ENCODE measurements at regions not wholly inside any gene's neighbourhood (a gene's known extent, or its start where the extent isn't known, plus 50 kb on each side); places are given as distances from the start of the nearest gene placed in this dataset.

- DNase-seq (ENCODE audit: low read depth), result no peak
Observed at GRCh38 chr6:144840619-144841018, 555.5 kb downstream of the UTRN start.

DNA sequence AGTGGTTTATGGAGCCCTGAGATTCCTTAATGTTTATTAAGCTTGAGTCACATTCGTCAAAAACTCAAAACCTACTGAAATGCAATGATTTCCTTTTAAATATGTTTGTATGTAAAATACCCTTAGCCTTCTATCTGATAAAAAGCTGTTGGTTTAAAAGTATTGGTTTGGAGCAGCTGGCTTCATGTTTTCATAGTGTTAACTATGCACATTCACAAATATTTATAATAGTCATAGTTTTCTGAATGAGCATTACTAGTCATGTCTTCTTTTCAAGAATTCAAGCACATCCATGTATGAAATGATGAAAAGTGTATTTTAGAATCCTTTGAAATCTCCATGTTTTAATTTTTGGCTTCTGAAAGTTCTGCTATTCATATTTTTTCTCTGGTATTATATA is 558.6 kb downstream of the UTRN start:
- no peak for DNase-seq (ENCODE audit: low read depth)

DNA sequence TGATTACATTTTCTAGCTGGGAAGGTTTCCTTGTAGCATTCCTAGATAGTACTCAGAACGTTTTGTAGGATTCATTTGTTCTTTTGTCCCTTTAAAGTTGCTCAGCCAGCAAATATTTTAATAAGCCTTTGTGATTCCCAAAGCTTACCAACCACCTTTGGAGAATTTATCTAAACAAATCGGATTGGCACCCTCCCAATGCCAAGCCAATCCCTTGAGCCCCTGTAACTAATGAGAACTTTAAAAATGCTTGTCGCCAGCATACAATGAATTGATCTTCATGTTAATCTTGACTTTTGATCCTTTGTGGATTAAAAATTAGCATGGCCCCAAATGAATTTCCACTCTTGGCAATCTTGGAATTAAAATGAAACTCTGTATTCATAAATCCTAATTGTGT is 559.5 kb downstream of the UTRN start:
- DNase-seq (ENCODE audit: low read depth), result no peak

- DNase-seq (ENCODE audit: low read depth), result no peak
Observed at GRCh38 chr6:144845186-144845585, 560.1 kb downstream of the UTRN start.

- DNase-seq (ENCODE audit: low read depth), result no peak
Observed at GRCh38 chr6:144847916-144848315, 562.8 kb downstream of the UTRN start.

GRCh38 chr6:144849920-144850319 is 564.8 kb downstream of the UTRN start:
- DNase-seq (ENCODE audit: low read depth), result no peak

- no peak for DNase-seq (ENCODE audit: low read depth)
Observed at GRCh38 chr6:144853603-144854002, 568.5 kb downstream of the UTRN start.

- DNase-seq (ENCODE audit: low read depth), result no peak
Observed at GRCh38 chr6:144854654-144855053, 569.5 kb downstream of the UTRN start.

GRCh38 chr6:144855375-144855774 is 570.2 kb downstream of the UTRN start:
- DNase-seq (ENCODE audit: low read depth), result no peak

- DNase-seq (ENCODE audit: low read depth), result no peak
Observed at GRCh38 chr6:144855812-144856531, 570.8 kb downstream of the UTRN start.

DNA sequence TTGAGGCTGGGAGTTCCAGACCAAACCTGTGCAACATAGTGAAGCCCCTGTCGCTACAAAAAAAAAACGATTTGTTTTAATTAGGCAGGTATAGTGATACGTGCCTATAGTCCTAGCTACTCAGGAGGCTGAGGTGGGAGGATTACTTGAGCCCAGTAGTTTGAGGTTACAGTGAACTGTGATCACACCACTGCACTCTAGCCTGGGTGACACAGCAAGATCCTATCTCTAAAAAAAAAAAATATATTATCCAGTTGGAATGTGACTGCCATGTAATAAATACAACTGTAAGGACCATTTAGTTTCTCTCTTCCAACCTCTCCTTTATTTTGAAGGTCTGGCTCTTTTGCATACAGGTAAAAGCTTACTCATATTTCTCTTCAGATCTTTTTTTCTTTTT is 571.5 kb downstream of the UTRN start:
- DNase-seq (ENCODE audit: low read depth), result no peak

DNA sequence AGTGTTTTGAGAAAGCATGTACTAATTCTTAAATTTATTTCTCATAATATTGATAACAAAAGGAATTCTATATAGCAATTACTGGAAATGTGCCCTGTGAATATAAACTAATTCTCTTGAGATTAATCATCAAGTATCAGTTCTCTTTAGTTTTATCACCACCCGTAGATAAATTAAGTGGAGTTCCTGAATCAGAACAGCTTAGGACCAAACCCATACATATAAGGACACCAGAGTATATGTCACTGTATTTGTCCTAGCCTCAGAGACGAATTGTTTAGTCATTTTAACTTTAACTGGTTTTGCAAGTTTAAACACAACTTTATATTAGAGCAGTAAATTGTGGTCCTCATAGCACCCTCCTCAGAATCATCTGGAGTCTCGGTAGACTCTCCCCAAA is 572.0 kb downstream of the UTRN start:
- DNase-seq (ENCODE audit: low read depth), result no peak

GRCh38 chr6:144862769-144863168 is 577.6 kb downstream of the UTRN start:
- no peak for DNase-seq (ENCODE audit: low read depth)

DNA sequence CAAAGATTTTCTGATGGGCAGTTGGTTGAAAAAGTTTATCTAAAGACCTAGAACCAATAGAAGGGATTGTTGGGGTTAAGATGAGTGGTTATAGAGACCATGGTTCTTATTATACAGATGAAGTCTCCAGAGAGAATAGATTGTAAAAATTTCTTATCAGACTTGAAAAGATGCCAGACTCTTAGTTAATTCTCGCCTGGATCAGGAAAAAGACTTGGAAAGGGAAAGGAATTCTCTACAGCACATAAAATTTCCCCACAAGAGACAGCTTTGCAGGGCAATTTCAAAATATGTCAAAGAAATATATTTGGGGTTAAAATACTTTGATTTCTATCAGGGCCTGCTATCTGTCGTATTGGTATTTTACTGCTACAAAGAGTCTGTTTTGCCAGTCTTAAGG is 582.6 kb downstream of the UTRN start:
- no peak for DNase-seq (ENCODE audit: low read depth)

DNA sequence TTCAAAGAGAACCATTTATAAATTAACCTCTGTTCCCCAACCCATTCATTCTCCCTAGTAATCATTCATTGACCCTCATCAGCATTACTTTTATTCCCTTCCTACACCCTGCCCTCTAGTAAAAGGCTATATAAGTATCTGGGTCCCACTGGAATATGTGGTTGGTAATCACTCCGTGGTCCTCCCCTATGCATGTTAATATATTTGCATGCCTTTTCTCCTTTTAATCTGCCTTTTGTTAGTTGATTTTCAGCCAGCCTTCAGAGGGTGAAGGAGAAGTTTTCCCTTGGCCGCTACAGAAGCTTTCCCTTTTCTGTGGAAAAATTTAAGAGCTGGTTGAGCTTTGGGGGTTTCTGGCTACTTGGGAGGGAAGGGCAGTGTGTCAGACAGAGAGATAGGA is 585.6 kb downstream of the UTRN start:
- no peak for DNase-seq (ENCODE audit: low read depth)

DNA sequence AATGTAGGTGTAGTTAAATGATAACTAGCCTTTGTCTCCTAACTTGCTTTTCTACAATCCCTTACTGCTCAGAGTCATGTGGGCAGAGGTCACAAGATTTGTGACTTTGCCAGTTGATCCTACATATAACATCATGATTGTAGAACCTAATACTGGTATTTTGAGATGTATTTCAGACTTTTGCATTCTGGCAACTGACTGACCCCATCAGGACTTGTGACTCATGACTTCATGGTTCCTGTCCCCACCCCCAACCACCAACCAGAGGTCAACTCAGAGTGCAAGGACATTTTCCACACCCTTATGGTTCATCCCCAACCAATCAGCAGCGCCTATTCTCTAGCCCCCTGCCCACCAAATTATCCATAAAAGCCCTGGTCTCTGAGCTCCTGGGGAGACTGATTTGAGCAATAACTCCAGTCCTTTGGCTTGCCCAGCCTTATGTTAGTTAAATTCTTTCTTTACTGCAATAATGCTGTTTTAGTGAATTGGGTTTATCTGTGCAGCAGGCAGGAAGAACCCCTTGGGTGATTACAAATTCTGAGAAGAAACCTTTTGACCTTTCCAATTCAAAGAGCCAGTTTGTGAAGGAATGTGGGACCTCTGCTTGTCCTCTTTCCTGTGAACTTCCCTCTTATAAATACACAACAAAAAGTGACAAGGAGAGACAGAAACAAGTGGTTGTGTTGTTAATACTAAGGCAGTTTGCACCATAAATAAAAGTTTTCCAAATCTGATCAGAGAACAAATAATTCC is 588.7 kb downstream of the UTRN start:
- no peak for DNase-seq (ENCODE audit: low read depth)

DNA sequence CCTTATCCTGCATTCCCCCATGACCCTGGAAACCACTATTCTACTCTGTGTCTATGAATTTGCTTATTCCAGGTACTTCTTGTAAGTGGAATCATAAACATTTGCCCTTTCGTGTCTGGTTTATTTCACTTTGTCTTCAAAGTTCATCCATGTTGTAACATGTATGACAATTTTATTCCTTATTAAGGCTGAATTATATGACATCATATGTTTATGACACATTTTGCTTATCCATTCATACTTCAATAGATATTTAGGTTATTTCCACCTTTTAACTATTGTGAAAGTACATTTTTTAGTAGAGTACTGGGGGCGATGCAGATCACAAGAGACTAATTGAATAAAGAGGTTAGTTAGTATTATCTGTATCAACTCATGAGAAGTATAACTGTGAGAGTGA is 591.6 kb downstream of the UTRN start:
- DNase-seq (ENCODE audit: low read depth), result no peak

DNA sequence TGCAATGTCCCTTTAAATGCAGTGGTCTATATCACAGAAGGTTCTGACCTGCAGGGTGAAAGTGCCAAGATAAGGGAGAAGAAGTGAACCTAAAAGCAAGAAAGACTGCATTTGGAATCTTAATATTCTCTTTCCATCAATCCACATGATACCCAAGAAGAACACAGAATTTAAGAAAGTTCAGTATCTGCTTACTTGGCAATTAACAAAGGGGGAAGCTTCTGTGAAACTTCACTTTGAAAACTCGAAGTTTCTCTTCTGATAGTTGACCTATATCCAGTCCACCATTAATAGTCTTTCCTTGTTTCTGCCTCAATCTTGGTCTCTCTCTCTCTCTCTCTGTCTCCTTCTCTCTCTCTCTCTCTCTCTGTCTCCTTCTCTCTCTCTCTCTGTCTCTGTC is 592.0 kb downstream of the UTRN start:
- no peak for DNase-seq (ENCODE audit: low read depth)

DNA sequence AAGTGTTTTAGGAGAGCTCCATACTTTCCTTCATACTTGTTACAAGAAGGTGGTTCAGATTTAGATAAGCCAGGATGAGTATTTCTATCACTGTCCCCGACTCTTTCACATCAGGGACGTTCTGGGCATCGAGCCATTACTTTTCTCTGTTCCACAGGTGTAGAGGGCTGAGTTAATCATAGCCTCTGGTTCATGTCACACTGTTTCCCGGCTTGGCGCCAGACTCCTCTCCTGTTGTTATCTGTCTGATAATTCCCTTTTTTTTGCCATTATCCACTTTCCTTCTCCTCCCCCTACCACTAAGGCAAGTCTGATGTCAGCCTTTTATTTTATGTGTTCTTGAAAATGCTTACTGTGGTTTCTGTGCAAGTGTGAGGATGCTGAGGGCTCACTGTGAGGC is 593.4 kb downstream of the UTRN start:
- no peak for DNase-seq (ENCODE audit: low read depth)

DNA sequence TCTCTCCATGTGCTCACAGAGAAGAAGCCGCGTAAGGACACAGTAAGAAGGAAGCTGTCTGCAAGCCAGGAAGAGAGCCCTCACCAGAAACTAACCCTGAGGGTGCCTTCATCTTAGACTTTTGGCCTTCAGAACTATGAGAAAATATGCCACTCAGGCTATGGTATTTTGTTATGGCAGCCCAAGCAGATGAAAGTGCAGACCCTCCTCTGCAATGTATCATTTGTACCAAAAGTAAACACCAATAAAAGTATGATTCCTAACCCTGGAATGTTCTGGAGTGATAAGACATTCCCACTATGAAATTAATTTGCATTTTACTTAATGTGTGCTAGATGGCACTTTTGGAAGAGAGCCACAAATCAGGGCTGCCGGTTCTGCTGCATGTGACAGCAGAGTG is 594.3 kb downstream of the UTRN start:
- no peak for DNase-seq (ENCODE audit: low read depth)

GRCh38 chr6:144882425-144882824 is 597.3 kb downstream of the UTRN start:
- DNase-seq (ENCODE audit: low read depth), result no peak

DNA sequence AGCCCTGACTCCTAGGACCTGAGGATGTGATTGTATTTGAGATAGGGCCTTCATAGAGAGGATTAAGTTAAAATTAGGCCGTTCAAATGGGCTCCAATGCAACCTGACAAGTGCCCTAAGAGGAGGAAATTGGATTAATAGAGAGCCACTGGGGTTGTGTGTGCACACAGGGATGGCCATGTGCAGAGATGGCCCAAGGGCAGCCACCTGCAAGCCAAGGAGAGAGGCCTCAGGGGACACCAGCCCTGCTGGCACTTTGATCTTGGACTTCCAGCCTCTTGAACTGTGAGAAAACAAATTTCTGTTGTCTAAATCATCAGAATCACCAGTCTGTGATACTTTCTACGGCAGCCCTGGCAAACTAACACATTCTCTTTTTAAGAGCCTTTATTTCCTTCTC is 598.8 kb downstream of the UTRN start:
- no peak for DNase-seq (ENCODE audit: low read depth)

DNA sequence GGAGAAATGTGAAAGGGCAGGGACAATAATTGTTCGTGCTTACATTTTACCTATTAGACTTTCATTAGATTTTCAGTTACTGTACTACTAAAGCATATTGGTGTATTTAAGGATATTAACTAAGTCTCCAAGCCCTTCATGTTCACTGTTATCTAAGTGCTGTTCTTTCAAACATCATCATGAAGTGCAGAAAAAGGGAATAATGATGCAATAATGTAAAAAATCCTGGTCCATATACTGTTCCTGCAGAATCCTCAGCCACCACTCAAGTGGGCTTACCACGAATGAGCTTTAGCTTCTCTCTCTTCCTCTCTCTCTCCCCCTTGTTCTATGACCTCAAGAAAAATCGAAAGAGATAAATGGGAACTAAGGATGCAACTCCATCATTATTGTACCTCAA is 600.7 kb downstream of the UTRN start:
- no peak for DNase-seq (ENCODE audit: low read depth)

DNA sequence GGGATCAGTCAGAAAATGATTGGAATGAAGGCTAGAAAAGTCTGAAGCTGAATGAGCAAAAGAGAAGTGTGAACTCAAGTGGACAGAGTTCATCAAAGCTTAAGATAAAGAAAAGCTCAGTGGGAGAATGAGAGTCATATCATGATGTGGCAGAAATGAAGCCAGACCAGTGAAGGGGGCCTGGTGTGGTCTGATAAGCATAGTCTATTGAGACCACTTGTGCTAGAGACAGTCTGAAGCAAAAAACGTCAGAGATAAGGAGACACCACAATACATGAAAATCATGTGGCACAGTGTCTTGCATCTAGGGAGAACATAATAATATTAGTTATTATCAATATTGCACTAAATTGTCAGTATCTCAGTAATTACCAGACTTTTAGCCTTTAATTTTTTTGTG is 601.5 kb downstream of the UTRN start:
- DNase-seq (ENCODE audit: low read depth), result no peak
